ENCODE measurements at regions not wholly inside any gene's neighbourhood (a gene's known extent, or its start where the extent isn't known, plus 50 kb on each side); places are given as distances from the start of the nearest gene placed in this dataset.

GRCh38 chr1:38530957-38531356, 328.6 kb downstream of the RRAGC start:
- DNase-seq (ENCODE audit: low read depth, low spot score) = no peak
- H3K4me3 ChIP-seq (ENCODE audit: insufficient read length, low read depth) = no peak overlapping the region
- no peaks in the 10 kb centered on the region for H3K27me3 ChIP-seq (ENCODE audit: insufficient read depth, insufficient read length)
- TF ChIP-seq ZNF274 (IDR thresholded peaks at IDR 0.05; ENCODE audit: low read depth, low read length) = no peak
- no peaks in the 10 kb centered on the region for H3K36me3 ChIP-seq (ENCODE audit: insufficient read depth, insufficient read length, low read length)
- no peaks in the 10 kb centered on the region for H3K9me3 ChIP-seq (ENCODE audit: insufficient read depth, low read length)
- H3K4me1 ChIP-seq (ENCODE audit: insufficient read depth, insufficient read length) = no peaks in the 10 kb centered on the region
- H3K9ac ChIP-seq (ENCODE audit: insufficient read length, low read depth) = no peak overlapping the region

GRCh38 chr1:38529946-38530345, 329.6 kb downstream of the RRAGC start:
- H3K9ac ChIP-seq (ENCODE audit: insufficient read length, low read depth) = no peak overlapping the region
- H3K9me3 ChIP-seq (ENCODE audit: insufficient read depth, low read length) = no peaks in the 10 kb centered on the region
- TF ChIP-seq YY1 (IDR thresholded peaks at IDR 0.05; ENCODE audit: insufficient read depth, insufficient read length) (no peak), SUZ12 (IDR thresholded peaks at IDR 0.05; ENCODE audit: extremely low read depth, insufficient read depth, insufficient read length) (no peak), ZNF274 (IDR thresholded peaks at IDR 0.05; ENCODE audit: low read depth, low read length) (no peak)
- H3K4me3 ChIP-seq (ENCODE audit: insufficient read length, low read depth) = no peak overlapping the region
- H3K4me1 ChIP-seq (ENCODE audit: insufficient read depth, insufficient read length) = no peaks in the 10 kb centered on the region
- DNase-seq (ENCODE audit: low read depth, low spot score) = no peak
- no peaks in the 10 kb centered on the region for H3K36me3 ChIP-seq (ENCODE audit: insufficient read depth, insufficient read length, low read length)
- no peaks in the 10 kb centered on the region for H3K27me3 ChIP-seq (ENCODE audit: insufficient read depth, insufficient read length)

GRCh38 chr1:38529391-38529790, 330.2 kb downstream of the RRAGC start:
- no peak for TF ChIP-seq YY1 (IDR thresholded peaks at IDR 0.05; ENCODE audit: insufficient read depth, insufficient read length)
- TF ChIP-seq SUZ12 (IDR thresholded peaks at IDR 0.05; ENCODE audit: extremely low read depth, insufficient read depth, insufficient read length) = no peak
- TF ChIP-seq ZNF274 (IDR thresholded peaks at IDR 0.05; ENCODE audit: low read depth, low read length) = no peak
- H3K9ac ChIP-seq (ENCODE audit: insufficient read length, low read depth) = no peak overlapping the region
- no peaks in the 10 kb centered on the region for H3K36me3 ChIP-seq (ENCODE audit: insufficient read depth, insufficient read length, low read length)
- H3K4me3 ChIP-seq (ENCODE audit: insufficient read length, low read depth) = no peak overlapping the region
- no peak for DNase-seq (ENCODE audit: low read depth, low spot score)
- no peaks in the 10 kb centered on the region for H3K27me3 ChIP-seq (ENCODE audit: insufficient read depth, insufficient read length)
- no peaks in the 10 kb centered on the region for H3K9me3 ChIP-seq (ENCODE audit: insufficient read depth, low read length)
- no peaks in the 10 kb centered on the region for H3K4me1 ChIP-seq (ENCODE audit: insufficient read depth, insufficient read length)

- Histone ChIP-seq H3K4me3 (ENCODE audit: insufficient read length, low read depth) (no peak overlapping the region), H3K4me1 (ENCODE audit: insufficient read depth, insufficient read length) (no peaks in the 10 kb centered on the region), H3K36me3 (ENCODE audit: insufficient read depth, insufficient read length, low read length) (no peaks in the 10 kb centered on the region), H3K27me3 (ENCODE audit: insufficient read depth, insufficient read length) (no peaks in the 10 kb centered on the region), H3K9me3 (ENCODE audit: insufficient read depth, low read length) (no peaks in the 10 kb centered on the region), H3K9ac (ENCODE audit: insufficient read length, low read depth) (no peak overlapping the region)
- TF ChIP-seq SUZ12 (IDR thresholded peaks at IDR 0.05; ENCODE audit: extremely low read depth, insufficient read depth, insufficient read length) (no peak), YY1 (IDR thresholded peaks at IDR 0.05; ENCODE audit: insufficient read depth, insufficient read length) (no peak), ZNF274 (IDR thresholded peaks at IDR 0.05; ENCODE audit: low read depth, low read length) (no peak)
- DNase-seq (ENCODE audit: low read depth, low spot score) = no peak
Observed at GRCh38 chr1:38528623-38529022, 330.9 kb downstream of the RRAGC start.

- no peaks in the 10 kb centered on the region for H3K9me3 ChIP-seq (ENCODE audit: insufficient read depth, low read length)
- no peak for TF ChIP-seq ZNF274 (IDR thresholded peaks at IDR 0.05; ENCODE audit: low read depth, low read length)
- no peak for TF ChIP-seq YY1 (IDR thresholded peaks at IDR 0.05; ENCODE audit: insufficient read depth, insufficient read length)
- TF ChIP-seq SUZ12 (IDR thresholded peaks at IDR 0.05; ENCODE audit: extremely low read depth, insufficient read depth, insufficient read length) = no peak
- H3K9ac ChIP-seq (ENCODE audit: insufficient read length, low read depth) = no peak overlapping the region
- no peaks in the 10 kb centered on the region for H3K27me3 ChIP-seq (ENCODE audit: insufficient read depth, insufficient read length)
- no peaks in the 10 kb centered on the region for H3K4me1 ChIP-seq (ENCODE audit: insufficient read depth, insufficient read length)
- H3K4me3 ChIP-seq (ENCODE audit: insufficient read length, low read depth) = no peak overlapping the region
- no peaks in the 10 kb centered on the region for H3K36me3 ChIP-seq (ENCODE audit: insufficient read depth, insufficient read length, low read length)
- no peak for DNase-seq (ENCODE audit: low read depth, low spot score)
Observed at GRCh38 chr1:38527373-38527966, 332.1 kb downstream of the RRAGC start.

DNA sequence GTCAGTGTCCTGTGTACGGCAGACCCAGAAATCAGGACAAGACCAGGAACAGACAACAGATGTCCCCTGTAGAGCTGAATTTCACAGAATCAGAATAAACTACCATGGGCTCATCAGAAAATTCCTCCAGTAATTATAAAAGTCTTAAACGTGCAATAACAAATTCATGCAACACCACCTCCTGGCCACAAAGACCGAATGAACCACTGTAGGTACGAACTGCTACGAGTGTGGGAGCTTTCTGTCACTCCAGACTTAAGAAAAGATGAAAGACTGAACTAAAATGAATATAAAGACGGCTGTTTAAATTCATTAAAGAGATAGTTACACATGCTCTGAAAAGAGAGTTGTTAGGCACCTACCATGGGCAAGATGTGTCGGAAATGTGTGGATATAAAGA, 333.5 kb downstream of the RRAGC start:
- no peak overlapping the region for H3K9ac ChIP-seq (ENCODE audit: insufficient read length, low read depth)
- TF ChIP-seq YY1 (IDR thresholded peaks at IDR 0.05; ENCODE audit: insufficient read depth, insufficient read length) = no peak
- no peak for TF ChIP-seq SUZ12 (IDR thresholded peaks at IDR 0.05; ENCODE audit: extremely low read depth, insufficient read depth, insufficient read length)
- TF ChIP-seq ZNF274 (IDR thresholded peaks at IDR 0.05; ENCODE audit: low read depth, low read length) = no peak
- no peak for DNase-seq (ENCODE audit: low read depth, low spot score)

GRCh38 chr1:38525343-38526043, 334.1 kb downstream of the RRAGC start:
- H3K36me3 ChIP-seq (ENCODE audit: insufficient read depth, insufficient read length, low read length) = no peaks in the 10 kb centered on the region
- no peak overlapping the region for H3K9ac ChIP-seq (ENCODE audit: insufficient read length, low read depth)
- no peak for TF ChIP-seq SUZ12 (IDR thresholded peaks at IDR 0.05; ENCODE audit: extremely low read depth, insufficient read depth, insufficient read length)
- no peak for TF ChIP-seq YY1 (IDR thresholded peaks at IDR 0.05; ENCODE audit: insufficient read depth, insufficient read length)
- no peak for TF ChIP-seq ZNF274 (IDR thresholded peaks at IDR 0.05; ENCODE audit: low read depth, low read length)
- no peak for DNase-seq (ENCODE audit: low read depth, low spot score)
- H3K27me3 ChIP-seq (ENCODE audit: insufficient read depth, insufficient read length) = no peaks in the 10 kb centered on the region
- no peak overlapping the region for H3K4me3 ChIP-seq (ENCODE audit: insufficient read length, low read depth)
- H3K9me3 ChIP-seq (ENCODE audit: insufficient read depth, low read length) = no peaks in the 10 kb centered on the region
- H3K4me1 ChIP-seq (ENCODE audit: insufficient read depth, insufficient read length) = no peaks in the 10 kb centered on the region

More for the DNA sequence above, 333.5 kb downstream of the RRAGC start:
- no peaks in the 10 kb centered on the region for H3K36me3 ChIP-seq (ENCODE audit: insufficient read depth, insufficient read length, low read length)
- no peaks in the 10 kb centered on the region for H3K9me3 ChIP-seq (ENCODE audit: insufficient read depth, low read length)
- no peaks in the 10 kb centered on the region for H3K4me1 ChIP-seq (ENCODE audit: insufficient read depth, insufficient read length)
- H3K27me3 ChIP-seq (ENCODE audit: insufficient read depth, insufficient read length) = no peaks in the 10 kb centered on the region
- H3K4me3 ChIP-seq (ENCODE audit: insufficient read length, low read depth) = no peak overlapping the region
